Hepatocyte (in vitro differentiated cells): ENCODE measurements at regions not wholly inside any gene's neighbourhood (a gene's known extent, or its start where the extent isn't known, plus 50 kb on each side); places are given as distances from the start of the nearest gene placed in this dataset.
"Not testable (repeated sequence)": the region's sequence is repeated elsewhere in the genome, so short reads cannot be mapped to it uniquely, and the experiment has no call there.

Experiments used
- CTCF ChIP-seq: fragments of 200-600 bp; sonication (generic); IDR thresholded peaks from 2 replicates; pipeline ENCODE4 v1.5.1; 2016; ENCODE audit warnings: antibody characterized with exemption, mild to moderate bottlenecking; ENCODE audit not compliant: poor library complexity
- EZH2 ChIP-seq: fragments of 200-600 bp; sonication (generic); IDR thresholded peaks from 2 replicates; pipeline ENCODE4 v1.6.1; 2016; ENCODE audit warnings: antibody characterized with exemption, mild to moderate bottlenecking, borderline replicate concordance

GRCh38 chr14:44450232-44450631 lies 56.9 kb downstream of the FSCB start:
- TF ChIP-seq CTCF, EZH2: not testable (repeated sequence)
